ENCODE measurements at regions not wholly inside any gene's neighbourhood (a gene's known extent, or its start where the extent isn't known, plus 50 kb on each side); places are given as distances from the start of the nearest gene placed in this dataset. TPM values are rescaled to one million over a fixed set of nuclear protein-coding genes. Genes with fewer than 3 reads are reported as not detected.

DNA sequence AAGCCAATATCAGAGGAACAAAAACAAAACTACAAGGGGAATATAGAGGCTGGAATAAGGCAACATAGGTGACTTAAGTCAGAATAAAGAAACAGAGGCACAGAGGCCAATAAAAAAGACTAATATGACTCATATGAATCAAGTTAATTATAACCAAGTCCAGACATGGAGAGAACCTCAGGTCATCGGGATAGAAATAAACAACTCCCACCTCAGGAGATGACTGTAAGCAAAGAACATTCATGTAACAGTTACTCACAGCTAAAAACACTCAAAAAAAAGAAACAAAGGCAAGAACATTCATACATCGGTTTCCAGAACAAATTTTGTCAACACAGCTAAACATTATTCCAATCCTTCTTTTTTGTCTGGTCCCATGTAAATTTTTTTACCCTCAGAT, 60.3 kb upstream of the RXFP1 start:
- Histone ChIP-seq H3K27me3 (ENCODE audit: insufficient read depth, low read length) (no peaks in the 10 kb centered on the region), H2AFZ (ENCODE audit: low read length) (no peak overlapping the region)

GRCh38 chr4:158462611-158463010, 59.1 kb upstream of the RXFP1 start:
- Histone ChIP-seq H3K4me3 (ENCODE audit: insufficient read depth, low read length) (no peak overlapping the region), H3K4me1 (ENCODE audit: insufficient read depth, low read length) (no peaks in the 10 kb centered on the region), H3K36me3 (ENCODE audit: insufficient read depth, low read length) (no peaks in the 10 kb centered on the region), H4K20me1 (ENCODE audit: insufficient read depth, low read length) (no peaks in the 10 kb centered on the region), H3K9me3 (ENCODE audit: low read depth, low read length) (no peaks in the 10 kb centered on the region), H3K27ac (ENCODE audit: low read depth, low read length) (no peak overlapping the region), H3K79me2 (ENCODE audit: insufficient read depth, low read length) (no peaks in the 10 kb centered on the region), H3K27me3 (ENCODE audit: insufficient read depth, low read length) (no peaks in the 10 kb centered on the region), H3K4me2 (ENCODE audit: insufficient read depth, low read length) (no peak overlapping the region), H2AFZ (ENCODE audit: low read length) (no peak overlapping the region)
- TF ChIP-seq, protein P1, sequence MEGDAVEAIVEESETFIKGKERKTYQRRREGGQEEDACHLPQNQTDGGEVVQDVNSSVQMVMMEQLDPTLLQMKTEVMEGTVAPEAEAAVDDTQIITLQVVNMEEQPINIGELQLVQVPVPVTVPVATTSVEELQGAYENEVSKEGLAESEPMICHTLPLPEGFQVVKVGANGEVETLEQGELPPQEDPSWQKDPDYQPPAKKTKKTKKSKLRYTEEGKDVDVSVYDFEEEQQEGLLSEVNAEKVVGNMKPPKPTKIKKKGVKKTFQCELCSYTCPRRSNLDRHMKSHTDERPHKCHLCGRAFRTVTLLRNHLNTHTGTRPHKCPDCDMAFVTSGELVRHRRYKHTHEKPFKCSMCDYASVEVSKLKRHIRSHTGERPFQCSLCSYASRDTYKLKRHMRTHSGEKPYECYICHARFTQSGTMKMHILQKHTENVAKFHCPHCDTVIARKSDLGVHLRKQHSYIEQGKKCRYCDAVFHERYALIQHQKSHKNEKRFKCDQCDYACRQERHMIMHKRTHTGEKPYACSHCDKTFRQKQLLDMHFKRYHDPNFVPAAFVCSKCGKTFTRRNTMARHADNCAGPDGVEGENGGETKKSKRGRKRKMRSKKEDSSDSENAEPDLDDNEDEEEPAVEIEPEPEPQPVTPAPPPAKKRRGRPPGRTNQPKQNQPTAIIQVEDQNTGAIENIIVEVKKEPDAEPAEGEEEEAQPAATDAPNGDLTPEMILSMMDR (IDR thresholded peaks at IDR 0.05; ENCODE audit: extremely low read depth, low read depth, low read length): no peak
- DNase-seq (ENCODE audit: insufficient read length, low spot score, missing footprints): no peak

More for the DNA sequence above, 60.3 kb upstream of the RXFP1 start:
- H3K79me2 ChIP-seq (ENCODE audit: insufficient read depth, low read length): no peaks in the 10 kb centered on the region
- no peaks in the 10 kb centered on the region for H3K4me1 ChIP-seq (ENCODE audit: insufficient read depth, low read length)
- no peaks in the 10 kb centered on the region for H3K36me3 ChIP-seq (ENCODE audit: insufficient read depth, low read length)
- no peak overlapping the region for H3K4me3 ChIP-seq (ENCODE audit: insufficient read depth, low read length)
- no peak overlapping the region for H3K4me2 ChIP-seq (ENCODE audit: insufficient read depth, low read length)
- H4K20me1 ChIP-seq (ENCODE audit: insufficient read depth, low read length): no peaks in the 10 kb centered on the region
- no peaks in the 10 kb centered on the region for H3K9me3 ChIP-seq (ENCODE audit: low read depth, low read length)
- no peak overlapping the region for H3K27ac ChIP-seq (ENCODE audit: low read depth, low read length)
- TF ChIP-seq, protein P1 (IDR thresholded peaks at IDR 0.05; ENCODE audit: extremely low read depth, low read depth, low read length): no peak
- DNase-seq (ENCODE audit: insufficient read length, low spot score, missing footprints): no peak

Small RNA genes lying in the stretch of these regions (small RNA-seq; reads per million reads assigned to genes)
- gene RNU4-79P: not detected

Measured in osteoblast (primary cell).